ENCODE measurements at regions not wholly inside any gene's neighbourhood (a gene's known extent, or its start where the extent isn't known, plus 50 kb on each side); places are given as distances from the start of the nearest gene placed in this dataset.

DNA sequence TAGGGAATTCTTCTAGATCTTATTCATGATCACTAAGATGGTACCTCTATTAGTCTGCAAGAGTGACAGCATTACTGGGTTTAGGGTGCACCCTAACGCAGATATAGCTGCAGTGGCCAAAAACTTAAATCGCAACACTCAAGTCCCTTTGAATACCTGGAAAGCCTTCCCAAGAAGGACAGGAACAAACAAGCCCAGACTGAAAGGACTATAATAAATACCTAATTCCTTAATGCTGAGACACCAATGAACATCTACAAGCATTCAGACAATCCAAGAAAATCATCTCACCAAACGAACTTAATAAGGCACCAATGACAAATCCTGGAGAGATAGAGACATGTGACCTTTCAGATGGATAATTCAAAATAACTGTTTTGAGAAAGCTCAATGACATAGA lies 74.9 kb upstream of the PDHA2 start:
- 100% methylated on average over 1 of the region's 3 CpGs for WGBS (ENCODE audit: insufficient coverage)
- no peak for DNase-seq
- Mint-ChIP-seq H3K27ac (no peak overlapping the region), H3K4me1 (no peaks in the 10 kb centered on the region), H3K27me3 (ENCODE audit: low read depth in 3 of 3) (no peaks in the 10 kb centered on the region), H3K4me3 (no peak overlapping the region), H3K9me3 (peaks cover 2 to 16% (median 8%) of the 10 kb centered on the region in 7 donors), H3K36me3 (no peaks in the 10 kb centered on the region)
- Histone ChIP-seq H3K4me2 (replicated peaks; ENCODE audit: extremely low read depth, low read length, poor library complexity, severe bottlenecking) (no peak overlapping the region), H3K27ac (ENCODE audit: low read depth in 1 of 2, low read length in 2 of 2) (no peak overlapping the region), H3K36me3 (replicated peaks in 1 of 2; ENCODE audit: control insufficient read depth in 1 of 2, insufficient read depth in 2 of 2, low read length in 2 of 2) (no peaks in the 10 kb centered on the region), H3K27me3 (ENCODE audit: control insufficient read depth in 2 of 2, insufficient read depth in 2 of 2, low read length in 2 of 2) (no peaks in the 10 kb centered on the region), H3K9me3 (replicated peaks in 1 of 2; ENCODE audit: control insufficient read depth in 1 of 2, insufficient read depth in 1 of 2, low read length in 2 of 2) (peaks cover 4 to 12% of the 10 kb centered on the region in 2 donors), H4K20me1 (ENCODE audit: insufficient read depth, low read length) (no peaks in the 10 kb centered on the region), H3K4me3 (replicated peaks in 1 of 3; ENCODE audit: low read depth in 2 of 3, low read length in 3 of 3) (no peak overlapping the region), H3K79me2 (ENCODE audit: insufficient read depth, low read length) (no peaks in the 10 kb centered on the region), H3K9ac (ENCODE audit: insufficient read depth, low read length, poor library complexity, severe bottlenecking) (no peak overlapping the region), H3K4me1 (ENCODE audit: control insufficient read depth in 1 of 2, insufficient read depth in 2 of 2, low read length in 2 of 2) (no peaks in the 10 kb centered on the region), H2AFZ (ENCODE audit: insufficient read depth, low read depth, low read length, poor library complexity, severe bottlenecking) (no peak overlapping the region)
- TF ChIP-seq, protein P1, sequence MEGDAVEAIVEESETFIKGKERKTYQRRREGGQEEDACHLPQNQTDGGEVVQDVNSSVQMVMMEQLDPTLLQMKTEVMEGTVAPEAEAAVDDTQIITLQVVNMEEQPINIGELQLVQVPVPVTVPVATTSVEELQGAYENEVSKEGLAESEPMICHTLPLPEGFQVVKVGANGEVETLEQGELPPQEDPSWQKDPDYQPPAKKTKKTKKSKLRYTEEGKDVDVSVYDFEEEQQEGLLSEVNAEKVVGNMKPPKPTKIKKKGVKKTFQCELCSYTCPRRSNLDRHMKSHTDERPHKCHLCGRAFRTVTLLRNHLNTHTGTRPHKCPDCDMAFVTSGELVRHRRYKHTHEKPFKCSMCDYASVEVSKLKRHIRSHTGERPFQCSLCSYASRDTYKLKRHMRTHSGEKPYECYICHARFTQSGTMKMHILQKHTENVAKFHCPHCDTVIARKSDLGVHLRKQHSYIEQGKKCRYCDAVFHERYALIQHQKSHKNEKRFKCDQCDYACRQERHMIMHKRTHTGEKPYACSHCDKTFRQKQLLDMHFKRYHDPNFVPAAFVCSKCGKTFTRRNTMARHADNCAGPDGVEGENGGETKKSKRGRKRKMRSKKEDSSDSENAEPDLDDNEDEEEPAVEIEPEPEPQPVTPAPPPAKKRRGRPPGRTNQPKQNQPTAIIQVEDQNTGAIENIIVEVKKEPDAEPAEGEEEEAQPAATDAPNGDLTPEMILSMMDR (IDR thresholded peaks at IDR 0.05), result no peak
- intact Hi-C loops (cut with micrococcal nuclease), result no loop called here

DNA sequence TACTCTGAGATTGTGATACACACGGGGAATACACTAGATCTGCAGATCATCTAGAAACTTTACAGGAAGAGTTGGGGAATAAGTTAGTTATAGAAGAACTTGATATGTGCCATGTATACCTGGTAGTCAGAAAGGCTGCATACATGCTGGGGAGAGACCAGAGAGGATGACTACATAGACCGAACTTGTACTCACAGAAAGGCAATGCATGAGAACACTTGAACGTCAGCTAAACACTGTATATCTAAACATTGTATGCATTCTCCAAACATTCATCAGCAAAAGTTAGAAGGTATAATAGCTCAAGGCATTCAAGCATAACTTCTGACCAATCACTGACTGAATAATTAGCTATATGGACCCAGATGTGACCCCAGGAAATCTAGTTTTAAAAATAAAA lies 78.0 kb upstream of the PDHA2 start:
- Histone ChIP-seq H4K20me1 (ENCODE audit: insufficient read depth, low read length) (no peaks in the 10 kb centered on the region), H3K4me3 (replicated peaks in 1 of 3; ENCODE audit: low read depth in 2 of 3, low read length in 3 of 3) (no peak overlapping the region), H3K9me3 (replicated peaks in 1 of 2; ENCODE audit: control insufficient read depth in 1 of 2, insufficient read depth in 1 of 2, low read length in 2 of 2) (peaks cover 4 to 12% of the 10 kb centered on the region in 2 donors), H3K27ac (ENCODE audit: low read depth in 1 of 2, low read length in 2 of 2) (no peak overlapping the region), H3K9ac (ENCODE audit: insufficient read depth, low read length, poor library complexity, severe bottlenecking) (no peak overlapping the region), H3K27me3 (ENCODE audit: control insufficient read depth in 2 of 2, insufficient read depth in 2 of 2, low read length in 2 of 2) (no peaks in the 10 kb centered on the region), H3K79me2 (ENCODE audit: insufficient read depth, low read length) (no peaks in the 10 kb centered on the region), H3K4me1 (ENCODE audit: control insufficient read depth in 1 of 2, insufficient read depth in 2 of 2, low read length in 2 of 2) (no peaks in the 10 kb centered on the region), H2AFZ (ENCODE audit: insufficient read depth, low read depth, low read length, poor library complexity, severe bottlenecking) (no peak overlapping the region), H3K4me2 (replicated peaks; ENCODE audit: extremely low read depth, low read length, poor library complexity, severe bottlenecking) (no peak overlapping the region), H3K36me3 (replicated peaks in 1 of 2; ENCODE audit: control insufficient read depth in 1 of 2, insufficient read depth in 2 of 2, low read length in 2 of 2) (no peaks in the 10 kb centered on the region)
- H3K4me1 Mint-ChIP-seq, result no peaks in the 10 kb centered on the region
- intact Hi-C loops (cut with micrococcal nuclease), result no loop called here
- H3K36me3 Mint-ChIP-seq, result no peaks in the 10 kb centered on the region
- no peaks in the 10 kb centered on the region for H3K27me3 Mint-ChIP-seq (ENCODE audit: low read depth in 3 of 3)
- H3K9me3 Mint-ChIP-seq, result peaks cover 2 to 14% (median 8%) of the 10 kb centered on the region in 7 donors
- 94% methylated on average over 2 of the region's 3 CpGs for WGBS (ENCODE audit: insufficient coverage)
- DNase-seq, result no peak
- no peak overlapping the region for H3K4me3 Mint-ChIP-seq
- no peak overlapping the region for H3K27ac Mint-ChIP-seq
- TF ChIP-seq, protein P1 (IDR thresholded peaks at IDR 0.05), result no peak
